K562 (cell line): ENCODE measurements at regions not wholly inside any gene's neighbourhood (a gene's known extent, or its start where the extent isn't known, plus 50 kb on each side); places are given as distances from the start of the nearest gene placed in this dataset.
A peak's percentile ranks its signal among the peaks of the same experiment; 100 is the strongest.

Experiments used
- ATAC-seq: fragments of 200-7000 bp; cut with Tn5 transposase; 3 replicates; pipeline ENCODE4 v1.9.1; 2020; ENCODE audit warnings: moderate library complexity
- BruUV-seq: library from RNA; stranded (reverse); fragments of 400-500 nt; replicated peaks from 2 replicates; lab custom pipeline; 2021; lab: Mats Ljungman, UMichigan
- CTCF ChIA-PET: fragments of 300-600 bp; formaldehyde crosslinking; extraction: SDS; loops from one replicate; lab custom pipeline; 2021; ENCODE audit warnings: low intra/inter-chr PET ratio; lab: Yijun Ruan, JAX
- POLR2A ChIA-PET: fragments of 300-600, 350-650 bp; sonication (Branson Sonifier 250); formaldehyde crosslinking; extraction: SDS; loops from one replicate; lab custom pipeline; 2021; ENCODE audit warnings: antibody characterized with exemption, inconsistent platforms; lab: Yijun Ruan, JAX
- DNase-seq, 4 experiments: peaks; one replicate each; pipeline versions ENCODE4 v3.0.0 to v3.0.0-alpha.2; 2011 to 2018; ENCODE audit warnings: low spot score in 3 of 4, mixed read lengths in 3 of 4; ENCODE audit errors: extremely low read depth in 1 of 4
- FAIRE-seq: peaks from 2 replicates; lab custom pipeline; 2011; peaks lifted over from hg19 to GRCh38; lab: Jason Lieb, UNC
- H2AFZ ChIP-seq: 2 replicates; pipeline ENCODE4 v1.6.0; 2011; ENCODE audit warnings: low read depth, low read length, control low read depth, inconsistent platforms
- H3K27ac ChIP-seq: fragments of 200-600 bp; 3 replicates; pipeline ENCODE4 v1.8.0; 2011; ENCODE audit warnings: low read depth, mild to moderate bottlenecking, control low read depth, inconsistent platforms, low read length, moderate library complexity, mixed read lengths; ENCODE audit errors: extremely low read depth
- H3K27me3 ChIP-seq, 2 experiments: fragments of 300-600 bp in 1 of 2; 2 replicates in 1 of 2; 3 replicates in 1 of 2; pipeline versions ENCODE4 v1.6.0 to v1.8.0; 2011; ENCODE audit warnings: inconsistent platforms in 2 of 2, low read length in 2 of 2, mild to moderate bottlenecking in 1 of 2, mixed read lengths in 1 of 2, moderate library complexity in 1 of 2; ENCODE audit not compliant: control insufficient read depth in 2 of 2, insufficient read depth in 2 of 2
- H3K36me3 ChIP-seq: fragments of 300-600 bp; 3 replicates; pipeline ENCODE4 v1.8.0; 2011; ENCODE audit warnings: mild to moderate bottlenecking, low read length, inconsistent platforms; ENCODE audit not compliant: control insufficient read depth, insufficient read depth
- H3K4me1 ChIP-seq, 2 experiments: fragments of 200-600 bp in 1 of 2; replicated peaks in 1 of 2; 2 replicates in 1 of 2; 3 replicates in 1 of 2; pipeline versions ENCODE4 v1.5.1 to v1.8.0; 2011; ENCODE audit warnings: inconsistent platforms in 2 of 2, low read length in 2 of 2, mild to moderate bottlenecking in 1 of 2, mixed read lengths in 1 of 2, moderate library complexity in 1 of 2; ENCODE audit not compliant: control insufficient read depth in 2 of 2, insufficient read depth in 2 of 2
- H3K4me2 ChIP-seq: 2 replicates; pipeline ENCODE4 v1.6.1; 2011; ENCODE audit warnings: low read length, control low read depth, inconsistent platforms, mixed read lengths; ENCODE audit not compliant: insufficient read depth
- H3K4me3 ChIP-seq: fragments of 200-600 bp; sonication (generic), shearing (Covaris generic); 2 replicates; pipeline ENCODE4 v1.5.1; 2016; ENCODE audit warnings: control low read depth, inconsistent platforms
- H3K79me2 ChIP-seq: fragments of 200-600 bp; 3 replicates; pipeline ENCODE4 v1.8.0; 2011; ENCODE audit warnings: low read length, inconsistent platforms; ENCODE audit not compliant: control insufficient read depth, insufficient read depth
- H3K9ac ChIP-seq, 2 experiments: 2 replicates each; pipeline versions ENCODE4 v1.6.0 to v1.6.1; 2011; ENCODE audit warnings: low read depth in 2 of 2, low read length in 2 of 2, control low read depth in 1 of 2, inconsistent platforms in 1 of 2, mild to moderate bottlenecking in 1 of 2, mixed read lengths in 1 of 2; ENCODE audit not compliant: insufficient read depth in 1 of 2
- H3K9me1 ChIP-seq: one replicate; pipeline ENCODE4 v1.6.0; 2011; ENCODE audit warnings: inconsistent platforms, mild to moderate bottlenecking, low read length, moderate library complexity; ENCODE audit not compliant: control insufficient read depth, insufficient read depth
- H3K9me3 ChIP-seq: replicated peaks from 2 replicates; pipeline ENCODE4 v1.5.1; 2011; ENCODE audit warnings: low read depth, low read length, inconsistent platforms; ENCODE audit not compliant: control insufficient read depth, insufficient read depth
- H4K20me1 ChIP-seq: replicated peaks from 2 replicates; pipeline ENCODE4 v1.6.1; 2011; ENCODE audit warnings: low read length, inconsistent platforms, mixed read lengths; ENCODE audit not compliant: control insufficient read depth, insufficient read depth
- DNMT1 ChIP-seq: fragments of 450-650 bp; IDR thresholded peaks from 2 replicates; pipeline ENCODE4 v1.6.1; 2016; ENCODE audit warnings: antibody characterized with exemption, mild to moderate bottlenecking
- ETV5 ChIP-seq: sonication (generic); formaldehyde crosslinking; IDR thresholded peaks from 2 replicates; pipeline ENCODE4 v1.4.0; 2020; ENCODE audit warnings: low read depth, mild to moderate bottlenecking, missing genetic modification reagents
- IRF2 ChIP-seq: sonication (generic); formaldehyde crosslinking; IDR thresholded peaks from 2 replicates; pipeline ENCODE4 v1.8.1; 2022; ENCODE audit warnings: mild to moderate bottlenecking, missing genetic modification reagents
- NCOA1 ChIP-seq: fragments of 450-650 bp; IDR thresholded peaks from 2 replicates; pipeline ENCODE4 v1.6.1; 2016; ENCODE audit warnings: low read depth
- NFRKB ChIP-seq: fragments of 450-650 bp; IDR thresholded peaks from 2 replicates; pipeline ENCODE4 v1.6.1; 2016; ENCODE audit warnings: low read depth
- NFYB ChIP-seq: IDR thresholded peaks from 2 replicates; pipeline ENCODE4 v1.6.1; 2011; ENCODE audit warnings: mild to moderate bottlenecking, moderate library complexity; ENCODE audit not compliant: insufficient read length; ENCODE audit errors: extremely low read depth
- PML ChIP-seq: IDR thresholded peaks from 2 replicates; pipeline ENCODE4 v1.6.1; 2012; ENCODE audit warnings: low read length, inconsistent platforms
- RAD21 ChIP-seq, 2 experiments: fragments of 250-450 bp in 1 of 2; fragments of 450-650 bp in 1 of 2; sonication (Bioruptor Pico) in 1 of 2; formaldehyde crosslinking in 1 of 2; IDR thresholded peaks in 1 of 2; conservative IDR thresholded peaks in 1 of 2; 2 replicates each; pipeline versions ENCODE4 v1.4.0 to v1.8.0; 2020 to 2022; ENCODE audit warnings: mild to moderate bottlenecking in 2 of 2, moderate library complexity in 1 of 2
- SRSF3 ChIP-seq: fragments of 200-400 bp; formaldehyde crosslinking; IDR thresholded peaks from 2 replicates; pipeline ENCODE4 v1.6.1; 2016; ENCODE audit warnings: mild to moderate bottlenecking, low read length, moderate library complexity; ENCODE audit not compliant: insufficient read depth
- ZFPM2 ChIP-seq: fragments of 250-450 bp; sonication (Bioruptor Pico); IDR thresholded peaks from 2 replicates; pipeline ENCODE4 v1.5.1; 2022; ENCODE audit warnings: mild to moderate bottlenecking
- in situ Hi-C: fragments of 300-500 bp; cut with MboI; formaldehyde crosslinking; loops from 4 replicates; pipeline ENCODE4 v1.15.0; 2018; ENCODE audit warnings: inconsistent platforms, mixed read lengths
- intact Hi-C: fragments of 100-400 bp; cut with micrococcal nuclease; formaldehyde crosslinking; loops from 2 replicates; pipeline ENCODE4 v1.14.2; 2022
- TF ChIP-seq, protein P1 (sequence below), 3 experiments: IDR thresholded peaks in 2 of 3; conservative IDR thresholded peaks in 1 of 3; 2 replicates each; pipeline ENCODE4 v1.5.1; 2011 to 2012; ENCODE audit warnings: low read length in 3 of 3, mild to moderate bottlenecking in 3 of 3, control low read depth in 2 of 3, improper control_type of control experiment in 1 of 3, inconsistent platforms in 1 of 3, low read depth in 1 of 3, mixed read lengths in 1 of 3, moderate library complexity in 1 of 3; ENCODE audit not compliant: insufficient read depth in 2 of 3

DNA sequence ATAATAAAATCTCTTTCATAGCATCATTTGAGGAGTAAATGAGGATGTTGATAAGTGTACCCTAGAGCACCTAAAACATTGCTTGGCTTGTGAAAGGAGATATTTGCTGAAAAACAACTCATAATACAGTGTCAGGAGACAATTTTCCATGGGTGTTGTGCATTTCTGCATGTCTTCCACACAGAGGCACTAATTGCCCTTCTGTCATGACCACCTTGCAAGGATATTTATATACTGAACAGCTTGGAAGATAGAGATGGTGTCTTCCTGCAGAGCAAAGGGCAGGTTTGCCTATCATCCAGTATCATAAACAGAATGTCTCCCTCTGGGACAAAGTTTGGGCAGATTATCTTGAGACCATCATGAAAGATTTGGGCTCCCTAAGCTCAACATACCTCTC, 495.2 kb upstream of the LRRN3 start:
- Histone ChIP-seq H3K9ac (no peak overlapping the region), H3K4me2 (no peak overlapping the region), H2AFZ (no peak overlapping the region), H3K4me1 (no peaks in the 10 kb centered on the region), H3K79me2 (no peaks in the 10 kb centered on the region), H3K27ac (no peak overlapping the region), H3K9me3 (no peaks in the 10 kb centered on the region), H4K20me1 (no peaks in the 10 kb centered on the region), H3K9me1 (no peaks in the 10 kb centered on the region), H3K27me3 (no peaks in the 10 kb centered on the region), H3K4me3 (no peak overlapping the region), H3K36me3 (no peaks in the 10 kb centered on the region)
- no peak for TF ChIP-seq SRSF3
- TF ChIP-seq ZFPM2 (CRISPR knock-in tag) = no peak
- no peak for TF ChIP-seq NFRKB
- TF ChIP-seq, protein P1, sequence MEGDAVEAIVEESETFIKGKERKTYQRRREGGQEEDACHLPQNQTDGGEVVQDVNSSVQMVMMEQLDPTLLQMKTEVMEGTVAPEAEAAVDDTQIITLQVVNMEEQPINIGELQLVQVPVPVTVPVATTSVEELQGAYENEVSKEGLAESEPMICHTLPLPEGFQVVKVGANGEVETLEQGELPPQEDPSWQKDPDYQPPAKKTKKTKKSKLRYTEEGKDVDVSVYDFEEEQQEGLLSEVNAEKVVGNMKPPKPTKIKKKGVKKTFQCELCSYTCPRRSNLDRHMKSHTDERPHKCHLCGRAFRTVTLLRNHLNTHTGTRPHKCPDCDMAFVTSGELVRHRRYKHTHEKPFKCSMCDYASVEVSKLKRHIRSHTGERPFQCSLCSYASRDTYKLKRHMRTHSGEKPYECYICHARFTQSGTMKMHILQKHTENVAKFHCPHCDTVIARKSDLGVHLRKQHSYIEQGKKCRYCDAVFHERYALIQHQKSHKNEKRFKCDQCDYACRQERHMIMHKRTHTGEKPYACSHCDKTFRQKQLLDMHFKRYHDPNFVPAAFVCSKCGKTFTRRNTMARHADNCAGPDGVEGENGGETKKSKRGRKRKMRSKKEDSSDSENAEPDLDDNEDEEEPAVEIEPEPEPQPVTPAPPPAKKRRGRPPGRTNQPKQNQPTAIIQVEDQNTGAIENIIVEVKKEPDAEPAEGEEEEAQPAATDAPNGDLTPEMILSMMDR (IDR thresholded peaks at IDR 0.05 in 2 of 3, conservative IDR thresholded peaks at IDR 0.05 in 1 of 3; ENCODE audit: insufficient read depth in 2 of 3, low read depth in 1 of 3, low read length in 3 of 3) = peak in 1 of 3 experiments; percentile 13; a peak in 2 of 6 replicates
- no peak for TF ChIP-seq IRF2 (CRISPR knock-in tag)
- TF ChIP-seq RAD21 (CRISPR knock-in tag; conservative IDR thresholded peaks at IDR 0.05 in 1 of 2, IDR thresholded peaks at IDR 0.05 in 1 of 2) = peak in 1 of 2 experiments; percentile 22; a peak in 1 of 4 replicates
- no peak for TF ChIP-seq NCOA1
- no peak for TF ChIP-seq ETV5 (CRISPR knock-in tag)
- TF ChIP-seq PML = no peak
- TF ChIP-seq NFYB = no peak
- TF ChIP-seq DNMT1 = no peak
- ChIA-PET CTCF (no interaction called here), POLR2A (interaction anchor here (0.6 kb wide), 1 partner anchor 26 kb away, joined by 3 read pairs; no protein-coding TSS in a partner anchor)
- no TSS peak for BruUV-seq
- DNase-seq = peak in 1 of 4 experiments; percentile 4
- no peak for FAIRE-seq
- intact Hi-C loops (loop anchor here (10.0 kb wide), 1 partner anchor 1139 kb away; no protein-coding TSS in a partner anchor), in situ Hi-C loops (no loop called here)
- ATAC-seq = peak; percentile 55; the same call in 2 of the 3 replicates
